ENCODE measurements at regions not wholly inside any gene's neighbourhood (a gene's known extent, or its start where the extent isn't known, plus 50 kb on each side); places are given as distances from the start of the nearest gene placed in this dataset.

DNA sequence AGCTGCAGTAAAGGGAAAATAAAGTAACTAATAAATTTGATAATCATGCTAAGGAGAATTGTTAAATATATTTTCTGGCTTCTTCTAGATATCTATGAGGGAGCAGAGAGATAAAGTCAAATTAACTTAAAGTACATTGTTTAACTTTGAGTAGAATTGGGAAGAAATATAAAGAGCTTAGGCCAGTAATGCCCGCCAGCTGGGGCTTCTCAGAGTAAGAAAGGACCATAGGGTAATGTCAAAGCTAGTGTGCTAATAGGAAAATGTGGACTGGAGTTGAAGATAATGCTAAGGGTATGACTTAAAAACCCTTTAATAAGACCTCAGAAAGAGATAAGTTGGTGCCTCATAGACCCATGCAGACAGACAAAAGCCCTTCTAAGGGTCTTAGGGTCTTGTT is 411.6 kb upstream of the ANO3 start:
- intact Hi-C loops (cut with DNase I; ENCODE audit: low total_unique reads), result no loop called here
- H3K27me3 ChIP-seq, result no peaks in the 10 kb centered on the region
- H3K4me1 ChIP-seq, result no peaks in the 10 kb centered on the region
- H3K9me3 ChIP-seq, result no peaks in the 10 kb centered on the region
- no peak overlapping the region for H3K27ac ChIP-seq
- no peak overlapping the region for H3K4me3 ChIP-seq
- no peak for DNase-seq
- H3K36me3 ChIP-seq (ENCODE audit: low read depth, missing control alignments), result no peaks in the 10 kb centered on the region
- WGBS, 2 donors, result 24 to 44% methylated on average over 1 of the region's 1 CpG
- TF ChIP-seq, protein P1, sequence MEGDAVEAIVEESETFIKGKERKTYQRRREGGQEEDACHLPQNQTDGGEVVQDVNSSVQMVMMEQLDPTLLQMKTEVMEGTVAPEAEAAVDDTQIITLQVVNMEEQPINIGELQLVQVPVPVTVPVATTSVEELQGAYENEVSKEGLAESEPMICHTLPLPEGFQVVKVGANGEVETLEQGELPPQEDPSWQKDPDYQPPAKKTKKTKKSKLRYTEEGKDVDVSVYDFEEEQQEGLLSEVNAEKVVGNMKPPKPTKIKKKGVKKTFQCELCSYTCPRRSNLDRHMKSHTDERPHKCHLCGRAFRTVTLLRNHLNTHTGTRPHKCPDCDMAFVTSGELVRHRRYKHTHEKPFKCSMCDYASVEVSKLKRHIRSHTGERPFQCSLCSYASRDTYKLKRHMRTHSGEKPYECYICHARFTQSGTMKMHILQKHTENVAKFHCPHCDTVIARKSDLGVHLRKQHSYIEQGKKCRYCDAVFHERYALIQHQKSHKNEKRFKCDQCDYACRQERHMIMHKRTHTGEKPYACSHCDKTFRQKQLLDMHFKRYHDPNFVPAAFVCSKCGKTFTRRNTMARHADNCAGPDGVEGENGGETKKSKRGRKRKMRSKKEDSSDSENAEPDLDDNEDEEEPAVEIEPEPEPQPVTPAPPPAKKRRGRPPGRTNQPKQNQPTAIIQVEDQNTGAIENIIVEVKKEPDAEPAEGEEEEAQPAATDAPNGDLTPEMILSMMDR (IDR thresholded peaks at IDR 0.05), result no peak
- no peak for TF ChIP-seq POLR2A (IDR thresholded peaks at IDR 0.05)

DNA sequence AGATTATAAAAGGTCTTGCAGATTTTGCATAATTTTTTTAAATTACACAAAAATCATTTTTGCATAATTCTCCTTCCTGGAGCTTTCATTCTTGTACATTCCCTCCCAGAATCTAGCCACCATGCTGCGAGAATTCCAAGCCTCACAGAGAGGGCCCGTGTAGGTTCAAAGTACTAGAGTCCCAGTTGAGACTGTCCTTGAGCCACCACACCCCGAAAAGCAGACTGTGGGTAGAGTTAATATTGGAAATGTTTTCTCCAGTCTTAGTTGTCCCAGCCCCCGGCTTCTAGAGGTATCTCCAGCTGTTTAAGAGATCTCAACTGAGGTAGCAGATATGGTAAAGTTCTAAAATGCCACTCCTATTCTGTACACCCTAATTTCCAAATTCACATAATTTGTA is 407.3 kb upstream of the ANO3 start:
- TF ChIP-seq, protein P1 (IDR thresholded peaks at IDR 0.05), result no peak
- no peak for TF ChIP-seq POLR2A (IDR thresholded peaks at IDR 0.05)
- no peak overlapping the region for H3K4me3 ChIP-seq
- H3K27me3 ChIP-seq, result no peaks in the 10 kb centered on the region
- no peaks in the 10 kb centered on the region for H3K4me1 ChIP-seq
- H3K36me3 ChIP-seq (ENCODE audit: low read depth, missing control alignments), result no peaks in the 10 kb centered on the region
- no peak overlapping the region for H3K27ac ChIP-seq
- 93 to 95% methylated on average over 4 of the region's 4 CpGs for WGBS, 2 donors
- intact Hi-C loops (cut with DNase I; ENCODE audit: low total_unique reads), result no loop called here
- no peak for DNase-seq
- H3K9me3 ChIP-seq, result no peaks in the 10 kb centered on the region

DNA sequence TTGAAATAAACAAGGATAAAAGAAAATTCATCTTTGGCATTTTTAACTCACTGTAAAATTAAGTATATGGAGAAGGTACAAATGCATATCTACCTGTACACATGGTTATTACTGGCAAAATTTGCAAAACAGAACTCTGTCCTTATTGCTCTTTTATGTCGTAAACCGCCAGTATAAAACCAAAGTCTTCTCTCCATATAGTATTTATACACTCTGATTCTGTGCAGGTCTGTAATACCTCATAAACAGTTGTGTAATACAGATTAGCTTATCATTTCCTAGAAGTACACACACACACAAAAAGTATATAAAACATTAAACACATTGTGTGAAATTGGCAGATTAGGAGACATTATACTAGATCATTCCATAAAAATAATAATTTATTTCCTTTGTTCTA is 406.6 kb upstream of the ANO3 start:
- no peak overlapping the region for H3K27ac ChIP-seq
- H3K36me3 ChIP-seq (ENCODE audit: low read depth, missing control alignments), result no peaks in the 10 kb centered on the region
- no peaks in the 10 kb centered on the region for H3K27me3 ChIP-seq
- 93% methylated on average over 2 of the region's 2 CpGs for WGBS, 2 donors
- H3K4me3 ChIP-seq, result no peak overlapping the region
- intact Hi-C loops (cut with DNase I; ENCODE audit: low total_unique reads), result no loop called here
- H3K9me3 ChIP-seq, result no peaks in the 10 kb centered on the region
- TF ChIP-seq, protein P1 (IDR thresholded peaks at IDR 0.05), result no peak
- no peak for TF ChIP-seq POLR2A (IDR thresholded peaks at IDR 0.05)
- H3K4me1 ChIP-seq, result no peaks in the 10 kb centered on the region
- DNase-seq, result no peak

DNA sequence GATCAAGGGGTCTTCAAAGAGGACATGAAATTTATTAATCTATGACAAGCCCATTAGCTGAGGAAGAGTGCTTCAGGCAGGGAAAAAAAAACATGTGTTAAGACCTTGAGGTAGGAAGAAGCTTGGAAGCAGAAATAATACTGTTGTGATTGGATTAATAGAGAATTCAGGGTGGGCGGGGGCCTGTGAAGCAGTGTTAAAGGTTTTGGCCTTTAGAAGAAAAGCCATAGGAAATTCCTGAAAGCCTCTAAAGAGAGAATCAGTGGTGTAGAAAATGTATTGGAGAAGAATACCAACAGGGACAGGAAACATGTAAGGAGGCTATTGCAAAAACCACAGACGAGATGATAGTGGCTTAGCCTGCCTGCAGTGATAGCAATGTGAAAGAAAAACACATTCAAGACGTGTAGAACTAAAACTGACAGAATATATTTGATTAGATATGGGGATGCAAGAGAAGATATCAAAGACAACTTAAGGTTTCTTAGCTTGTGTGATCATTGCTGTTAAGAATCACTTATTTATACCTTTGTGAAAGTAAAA is 404.4 kb upstream of the ANO3 start:
- no peaks in the 10 kb centered on the region for H3K27me3 ChIP-seq
- H3K27ac ChIP-seq, result no peak overlapping the region
- TF ChIP-seq POLR2A (IDR thresholded peaks at IDR 0.05), result no peak
- TF ChIP-seq, protein P1 (IDR thresholded peaks at IDR 0.05), result no peak
- no peaks in the 10 kb centered on the region for H3K4me1 ChIP-seq
- no peaks in the 10 kb centered on the region for H3K9me3 ChIP-seq
- intact Hi-C loops (cut with DNase I; ENCODE audit: low total_unique reads), result no loop called here
- WGBS, 2 donors, result 40 to 43% methylated on average over 3 of the region's 3 CpGs
- no peaks in the 10 kb centered on the region for H3K36me3 ChIP-seq (ENCODE audit: low read depth, missing control alignments)
- H3K4me3 ChIP-seq, result no peak overlapping the region
- DNase-seq, result no peak

DNA sequence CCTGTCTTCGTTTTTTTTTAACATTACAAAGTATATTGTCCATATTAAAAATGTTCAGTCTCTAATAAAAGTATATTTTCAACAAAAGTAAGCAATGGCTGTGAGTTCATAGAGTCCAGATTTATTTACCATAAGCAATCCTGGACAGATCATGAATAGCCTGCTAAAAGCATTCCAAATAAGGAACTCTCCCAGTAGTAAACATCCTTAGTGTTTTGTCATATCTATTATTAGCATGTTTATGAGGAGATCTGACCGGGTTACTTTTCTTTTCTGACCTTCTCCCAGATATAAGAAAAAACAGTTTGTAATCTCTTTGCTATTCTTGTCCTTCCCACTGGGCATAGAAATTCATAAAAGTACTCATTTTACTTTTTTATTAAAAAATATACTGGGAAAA is 403.9 kb upstream of the ANO3 start:
- WGBS, 2 donors, result 49 to 57% methylated on average over 2 of the region's 2 CpGs
- H3K27ac ChIP-seq, result no peak overlapping the region
- no peaks in the 10 kb centered on the region for H3K4me1 ChIP-seq
- no peaks in the 10 kb centered on the region for H3K36me3 ChIP-seq (ENCODE audit: low read depth, missing control alignments)
- no peak for DNase-seq
- no peaks in the 10 kb centered on the region for H3K27me3 ChIP-seq
- H3K4me3 ChIP-seq, result no peak overlapping the region
- intact Hi-C loops (cut with DNase I; ENCODE audit: low total_unique reads), result no loop called here
- no peaks in the 10 kb centered on the region for H3K9me3 ChIP-seq
- TF ChIP-seq, protein P1 (IDR thresholded peaks at IDR 0.05), result no peak
- no peak for TF ChIP-seq POLR2A (IDR thresholded peaks at IDR 0.05)
